ENCODE measurements at regions not wholly inside any gene's neighbourhood (a gene's known extent, or its start where the extent isn't known, plus 50 kb on each side); places are given as distances from the start of the nearest gene placed in this dataset.

DNA sequence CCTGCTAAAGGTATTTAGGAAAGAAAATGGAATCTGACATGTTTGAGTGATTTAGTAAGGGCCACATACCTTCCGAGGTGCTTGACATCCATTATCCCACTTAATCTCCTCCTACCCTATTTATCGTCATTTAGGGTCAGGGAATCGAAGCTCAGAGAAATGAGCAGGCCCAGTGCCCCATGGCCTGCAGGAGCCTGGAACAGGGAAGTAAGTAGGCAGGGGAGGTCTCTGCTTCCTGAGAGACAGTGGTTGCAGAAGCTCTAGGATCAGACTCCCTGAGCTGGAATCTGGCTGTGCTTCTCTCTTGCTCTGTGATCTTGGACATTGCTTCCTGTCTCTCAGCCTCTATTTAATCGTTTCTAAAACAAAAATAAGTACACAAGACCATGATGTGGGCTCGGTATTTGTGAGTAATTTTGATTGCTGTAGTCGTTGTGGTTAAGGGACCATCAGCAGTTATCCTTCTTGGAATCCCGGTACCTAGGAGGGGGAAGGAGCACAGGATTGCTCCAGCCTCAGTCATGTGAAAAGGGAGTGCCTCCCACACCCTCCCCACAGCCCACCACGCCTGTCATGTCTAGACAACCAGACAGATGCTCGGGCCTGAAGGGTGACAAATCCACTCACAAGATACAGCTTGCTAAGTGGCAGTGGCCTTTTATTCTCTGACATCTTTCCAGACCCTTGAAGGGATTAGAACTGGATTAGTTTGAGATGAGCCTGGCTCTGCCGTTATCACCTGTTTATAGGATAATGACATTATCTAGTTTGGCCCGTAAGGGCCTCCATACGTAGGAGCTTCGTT, 169.2 kb upstream of the TSHZ3 start:
- no peak overlapping the region for H3K4me3 ChIP-seq (replicated peaks; ENCODE audit: insufficient read depth, low read length)
- no peak for DNase-seq (ENCODE audit: low read depth in 1 of 2, low spot score in 1 of 2)
- no peak overlapping the region for H3K27ac ChIP-seq (replicated peaks)
- no peaks in the 10 kb centered on the region for H3K27me3 ChIP-seq (ENCODE audit: insufficient read depth, poor library complexity, severe bottlenecking)
- no peak for TF ChIP-seq POLR2AphosphoS5 (IDR thresholded peaks at IDR 0.05; ENCODE audit: low read depth)
- no peak for TF ChIP-seq SPI1 (IDR thresholded peaks at IDR 0.05; ENCODE audit: borderline replicate concordance, low read depth)
- no peak for TF ChIP-seq GABPA (IDR thresholded peaks at IDR 0.05; ENCODE audit: low read depth)

DNA sequence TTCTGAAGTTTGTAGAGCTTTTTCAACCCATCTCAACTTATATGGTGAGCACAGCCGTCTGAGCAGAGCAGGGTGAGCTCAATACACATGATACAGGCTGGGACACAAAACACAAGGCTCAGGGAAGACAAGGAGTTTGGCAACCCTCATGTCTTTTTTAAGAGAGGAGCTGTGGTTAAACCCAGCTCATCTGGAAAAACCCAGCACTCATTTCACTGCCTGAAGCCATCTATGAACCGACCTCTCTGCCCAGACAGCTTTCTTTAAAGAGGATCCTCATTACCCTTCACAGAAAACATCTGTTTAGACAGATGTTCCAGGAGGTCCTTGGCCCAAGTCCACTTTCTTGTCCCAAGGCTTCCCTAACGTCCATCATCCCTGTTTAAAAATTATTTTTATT, 170.0 kb upstream of the TSHZ3 start:
- Histone ChIP-seq H3K4me3 (replicated peaks; ENCODE audit: insufficient read depth, low read length) (no peak overlapping the region), H3K27me3 (ENCODE audit: insufficient read depth, poor library complexity, severe bottlenecking) (no peaks in the 10 kb centered on the region), H3K27ac (replicated peaks) (no peak overlapping the region)
- no peak for TF ChIP-seq POLR2AphosphoS5 (IDR thresholded peaks at IDR 0.05; ENCODE audit: low read depth)
- TF ChIP-seq GABPA (IDR thresholded peaks at IDR 0.05; ENCODE audit: low read depth): no peak
- TF ChIP-seq, protein P1, sequence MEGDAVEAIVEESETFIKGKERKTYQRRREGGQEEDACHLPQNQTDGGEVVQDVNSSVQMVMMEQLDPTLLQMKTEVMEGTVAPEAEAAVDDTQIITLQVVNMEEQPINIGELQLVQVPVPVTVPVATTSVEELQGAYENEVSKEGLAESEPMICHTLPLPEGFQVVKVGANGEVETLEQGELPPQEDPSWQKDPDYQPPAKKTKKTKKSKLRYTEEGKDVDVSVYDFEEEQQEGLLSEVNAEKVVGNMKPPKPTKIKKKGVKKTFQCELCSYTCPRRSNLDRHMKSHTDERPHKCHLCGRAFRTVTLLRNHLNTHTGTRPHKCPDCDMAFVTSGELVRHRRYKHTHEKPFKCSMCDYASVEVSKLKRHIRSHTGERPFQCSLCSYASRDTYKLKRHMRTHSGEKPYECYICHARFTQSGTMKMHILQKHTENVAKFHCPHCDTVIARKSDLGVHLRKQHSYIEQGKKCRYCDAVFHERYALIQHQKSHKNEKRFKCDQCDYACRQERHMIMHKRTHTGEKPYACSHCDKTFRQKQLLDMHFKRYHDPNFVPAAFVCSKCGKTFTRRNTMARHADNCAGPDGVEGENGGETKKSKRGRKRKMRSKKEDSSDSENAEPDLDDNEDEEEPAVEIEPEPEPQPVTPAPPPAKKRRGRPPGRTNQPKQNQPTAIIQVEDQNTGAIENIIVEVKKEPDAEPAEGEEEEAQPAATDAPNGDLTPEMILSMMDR (IDR thresholded peaks at IDR 0.05; ENCODE audit: insufficient read depth, low read length): no peak
- TF ChIP-seq, protein P2, sequence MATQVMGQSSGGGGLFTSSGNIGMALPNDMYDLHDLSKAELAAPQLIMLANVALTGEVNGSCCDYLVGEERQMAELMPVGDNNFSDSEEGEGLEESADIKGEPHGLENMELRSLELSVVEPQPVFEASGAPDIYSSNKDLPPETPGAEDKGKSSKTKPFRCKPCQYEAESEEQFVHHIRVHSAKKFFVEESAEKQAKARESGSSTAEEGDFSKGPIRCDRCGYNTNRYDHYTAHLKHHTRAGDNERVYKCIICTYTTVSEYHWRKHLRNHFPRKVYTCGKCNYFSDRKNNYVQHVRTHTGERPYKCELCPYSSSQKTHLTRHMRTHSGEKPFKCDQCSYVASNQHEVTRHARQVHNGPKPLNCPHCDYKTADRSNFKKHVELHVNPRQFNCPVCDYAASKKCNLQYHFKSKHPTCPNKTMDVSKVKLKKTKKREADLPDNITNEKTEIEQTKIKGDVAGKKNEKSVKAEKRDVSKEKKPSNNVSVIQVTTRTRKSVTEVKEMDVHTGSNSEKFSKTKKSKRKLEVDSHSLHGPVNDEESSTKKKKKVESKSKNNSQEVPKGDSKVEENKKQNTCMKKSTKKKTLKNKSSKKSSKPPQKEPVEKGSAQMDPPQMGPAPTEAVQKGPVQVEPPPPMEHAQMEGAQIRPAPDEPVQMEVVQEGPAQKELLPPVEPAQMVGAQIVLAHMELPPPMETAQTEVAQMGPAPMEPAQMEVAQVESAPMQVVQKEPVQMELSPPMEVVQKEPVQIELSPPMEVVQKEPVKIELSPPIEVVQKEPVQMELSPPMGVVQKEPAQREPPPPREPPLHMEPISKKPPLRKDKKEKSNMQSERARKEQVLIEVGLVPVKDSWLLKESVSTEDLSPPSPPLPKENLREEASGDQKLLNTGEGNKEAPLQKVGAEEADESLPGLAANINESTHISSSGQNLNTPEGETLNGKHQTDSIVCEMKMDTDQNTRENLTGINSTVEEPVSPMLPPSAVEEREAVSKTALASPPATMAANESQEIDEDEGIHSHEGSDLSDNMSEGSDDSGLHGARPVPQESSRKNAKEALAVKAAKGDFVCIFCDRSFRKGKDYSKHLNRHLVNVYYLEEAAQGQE (IDR thresholded peaks at IDR 0.05; ENCODE audit: insufficient replicate concordance, low read depth): no peak
- no peak for TF ChIP-seq SPI1 (IDR thresholded peaks at IDR 0.05; ENCODE audit: borderline replicate concordance, low read depth)
- no peak for DNase-seq (ENCODE audit: low read depth in 1 of 2, low spot score in 1 of 2)

DNA sequence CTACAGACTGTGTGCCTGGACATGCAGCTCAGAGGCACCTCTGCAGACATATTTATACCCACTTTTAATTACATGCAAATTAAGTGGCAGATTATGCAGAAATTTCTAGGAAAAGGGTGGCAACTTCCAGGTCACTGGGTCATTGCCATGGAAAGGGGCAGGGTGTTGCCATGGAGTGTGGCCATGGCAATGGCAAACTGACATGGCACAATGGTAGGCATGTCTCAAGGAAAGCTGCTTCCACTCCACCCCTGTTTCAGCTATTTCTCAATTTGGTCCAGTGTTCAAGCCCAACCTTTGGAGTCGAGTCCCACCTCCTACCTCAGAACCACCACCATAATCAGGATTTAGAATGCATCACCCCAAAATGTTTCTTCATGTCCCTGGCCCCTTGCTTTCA, 170.7 kb upstream of the TSHZ3 start:
- no peak overlapping the region for H3K27ac ChIP-seq (replicated peaks)
- DNase-seq (ENCODE audit: low read depth in 1 of 2, low spot score in 1 of 2): no peak
- no peak overlapping the region for H3K4me3 ChIP-seq (replicated peaks; ENCODE audit: insufficient read depth, low read length)
- TF ChIP-seq POLR2AphosphoS5 (IDR thresholded peaks at IDR 0.05; ENCODE audit: low read depth) (no peak), GABPA (IDR thresholded peaks at IDR 0.05; ENCODE audit: low read depth) (no peak), SPI1 (IDR thresholded peaks at IDR 0.05; ENCODE audit: borderline replicate concordance, low read depth) (no peak)
- TF ChIP-seq, protein P2 (IDR thresholded peaks at IDR 0.05; ENCODE audit: insufficient replicate concordance, low read depth): no peak
- TF ChIP-seq, protein P1 (IDR thresholded peaks at IDR 0.05; ENCODE audit: insufficient read depth, low read length): no peak
- H3K27me3 ChIP-seq (ENCODE audit: insufficient read depth, poor library complexity, severe bottlenecking): no peaks in the 10 kb centered on the region

DNA sequence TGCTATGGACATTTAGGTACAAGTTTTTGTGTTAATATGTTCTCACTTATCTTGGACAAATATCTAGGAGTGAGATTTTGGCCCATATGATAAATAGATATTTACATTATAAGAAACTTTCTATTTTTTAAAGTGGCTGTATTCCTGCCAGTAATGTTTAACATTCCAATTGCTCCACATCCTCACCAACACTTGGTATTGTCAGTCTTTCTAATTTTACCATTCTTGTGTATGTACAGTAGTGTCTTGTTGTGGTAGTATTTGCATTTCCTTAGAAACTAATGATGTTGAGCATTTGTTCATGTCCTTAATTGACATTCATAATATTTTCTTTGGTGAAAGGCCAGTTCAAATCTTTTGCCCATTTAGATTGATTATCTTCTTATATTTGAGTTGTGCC, 171.4 kb upstream of the TSHZ3 start:
- DNase-seq (ENCODE audit: low read depth in 1 of 2, low spot score in 1 of 2): no peak
- no peak for TF ChIP-seq GABPA (IDR thresholded peaks at IDR 0.05; ENCODE audit: low read depth)
- Histone ChIP-seq H3K27me3 (ENCODE audit: insufficient read depth, poor library complexity, severe bottlenecking) (no peaks in the 10 kb centered on the region), H3K27ac (replicated peaks) (no peak overlapping the region), H3K4me3 (replicated peaks; ENCODE audit: insufficient read depth, low read length) (no peak overlapping the region)

Data from HL-60 (cell line).